ENCODE measurements at regions not wholly inside any gene's neighbourhood (a gene's known extent, or its start where the extent isn't known, plus 50 kb on each side); places are given as distances from the start of the nearest gene placed in this dataset.
A peak's percentile ranks its signal among the peaks of the same experiment; 100 is the strongest.

DNA sequence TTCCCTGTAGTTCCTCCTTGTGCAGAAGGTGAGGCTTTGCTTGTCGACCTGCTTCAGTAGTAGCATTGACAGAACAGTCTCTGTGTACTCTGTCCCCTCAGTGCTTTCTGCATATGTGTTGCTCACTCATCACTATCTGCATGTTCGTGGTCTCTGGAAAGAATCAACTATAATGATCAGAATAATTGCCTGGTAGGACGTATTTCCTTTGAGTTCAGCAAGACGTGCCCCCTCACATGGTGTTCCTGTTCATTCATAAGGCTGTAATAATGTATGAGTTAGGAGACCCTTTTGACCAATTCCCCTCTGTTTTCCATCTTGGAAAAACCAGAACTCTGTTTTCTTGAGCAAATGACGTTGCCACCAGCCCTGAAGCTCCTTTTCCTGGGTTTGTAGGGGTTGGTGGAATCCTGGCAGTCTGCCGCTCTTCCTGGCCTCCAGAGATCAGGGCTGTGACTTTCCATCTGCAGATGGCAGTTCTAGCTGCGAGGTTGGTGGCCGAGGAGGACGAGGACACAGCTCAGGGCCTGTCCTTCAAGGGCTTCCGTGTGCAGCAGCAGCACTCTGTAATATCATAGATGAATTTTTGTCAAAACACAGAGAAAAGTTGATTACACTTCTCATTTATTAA is 61.9 kb downstream of the EXOSC2 start:
- Histone ChIP-seq H3K9me3 (replicated peaks) (no peaks in the 10 kb centered on the region), H3K27ac (replicated peaks) (peak overlapping the region; percentile 42), H3K36me3 (no peaks in the 10 kb centered on the region), H3K4me1 (peaks cover 27% of the 10 kb centered on the region), H3K27me3 (ENCODE audit: low read depth) (no peaks in the 10 kb centered on the region), H3K4me3 (no peak overlapping the region)
- TF ChIP-seq, protein P1, sequence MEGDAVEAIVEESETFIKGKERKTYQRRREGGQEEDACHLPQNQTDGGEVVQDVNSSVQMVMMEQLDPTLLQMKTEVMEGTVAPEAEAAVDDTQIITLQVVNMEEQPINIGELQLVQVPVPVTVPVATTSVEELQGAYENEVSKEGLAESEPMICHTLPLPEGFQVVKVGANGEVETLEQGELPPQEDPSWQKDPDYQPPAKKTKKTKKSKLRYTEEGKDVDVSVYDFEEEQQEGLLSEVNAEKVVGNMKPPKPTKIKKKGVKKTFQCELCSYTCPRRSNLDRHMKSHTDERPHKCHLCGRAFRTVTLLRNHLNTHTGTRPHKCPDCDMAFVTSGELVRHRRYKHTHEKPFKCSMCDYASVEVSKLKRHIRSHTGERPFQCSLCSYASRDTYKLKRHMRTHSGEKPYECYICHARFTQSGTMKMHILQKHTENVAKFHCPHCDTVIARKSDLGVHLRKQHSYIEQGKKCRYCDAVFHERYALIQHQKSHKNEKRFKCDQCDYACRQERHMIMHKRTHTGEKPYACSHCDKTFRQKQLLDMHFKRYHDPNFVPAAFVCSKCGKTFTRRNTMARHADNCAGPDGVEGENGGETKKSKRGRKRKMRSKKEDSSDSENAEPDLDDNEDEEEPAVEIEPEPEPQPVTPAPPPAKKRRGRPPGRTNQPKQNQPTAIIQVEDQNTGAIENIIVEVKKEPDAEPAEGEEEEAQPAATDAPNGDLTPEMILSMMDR (IDR thresholded peaks at IDR 0.05; ENCODE audit: borderline replicate concordance) = no peak
- intact Hi-C loops (cut with micrococcal nuclease) = no loop called here
- DNase-seq = no peak

DNA sequence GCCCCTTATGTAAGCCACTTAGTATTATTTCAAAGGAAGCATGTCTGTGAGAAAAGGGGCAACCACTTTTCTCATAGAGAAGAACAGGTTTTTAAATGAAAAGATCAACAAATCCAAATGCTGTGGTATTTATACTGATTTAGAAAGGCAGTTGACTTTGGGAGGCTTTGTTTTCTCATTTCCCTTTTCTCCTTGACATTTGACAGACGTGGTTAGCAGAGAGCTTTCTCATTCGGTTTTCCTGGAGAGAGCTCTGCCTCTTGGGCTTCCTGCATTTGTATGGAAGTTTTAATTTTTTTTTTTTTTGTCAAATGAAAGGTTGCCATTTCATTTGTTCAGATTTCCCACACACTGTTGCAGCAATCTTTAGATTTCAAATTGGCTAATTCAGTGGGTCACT is 62.5 kb downstream of the EXOSC2 start:
- H3K9me3 ChIP-seq (replicated peaks) = no peaks in the 10 kb centered on the region
- peak overlapping the region; percentile 42 for H3K27ac ChIP-seq (replicated peaks)
- H3K4me3 ChIP-seq = no peak overlapping the region

DNA sequence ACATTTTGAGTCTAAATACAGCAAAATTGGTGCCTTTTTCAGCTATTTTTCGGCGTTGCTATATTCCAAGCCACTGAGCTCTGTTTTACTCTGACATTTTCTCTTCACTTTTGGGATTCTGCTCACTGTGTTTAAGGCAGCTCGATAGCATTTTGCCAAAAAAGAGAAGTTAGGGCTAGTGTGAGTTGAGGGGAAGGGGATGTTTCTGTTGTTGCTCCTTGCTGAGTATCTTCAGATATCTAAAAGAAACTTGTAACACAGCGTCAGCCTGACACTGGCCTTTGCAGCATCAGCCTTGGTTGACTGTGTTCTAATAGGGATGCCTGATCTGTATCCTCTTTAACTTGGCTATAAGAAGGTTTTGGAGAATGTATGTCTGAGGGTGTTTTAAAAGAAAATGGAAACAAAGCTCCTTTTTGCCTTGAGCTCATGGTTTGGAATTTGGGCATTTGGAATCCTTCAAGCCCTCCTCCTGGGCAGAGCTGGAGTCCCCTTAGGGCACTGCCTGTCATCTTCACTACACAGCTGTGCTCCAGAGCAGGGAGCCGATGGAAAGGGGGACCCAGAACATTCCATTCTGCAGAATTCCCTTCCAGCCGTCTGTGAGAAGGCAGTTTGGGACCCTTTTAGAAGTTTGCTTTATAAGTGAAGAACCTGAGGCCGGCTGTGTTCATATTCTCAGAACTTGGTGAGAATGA is 63.0 kb downstream of the EXOSC2 start:
- intact Hi-C loops (cut with micrococcal nuclease) = no loop called here
- H3K36me3 ChIP-seq = no peaks in the 10 kb centered on the region
- no peak for DNase-seq
- peak overlapping the region; percentile 42 for H3K27ac ChIP-seq (replicated peaks)
- H3K4me3 ChIP-seq = no peak overlapping the region
- peaks cover 27% of the 10 kb centered on the region for H3K4me1 ChIP-seq
- no peaks in the 10 kb centered on the region for H3K9me3 ChIP-seq (replicated peaks)
- TF ChIP-seq, protein P1 (IDR thresholded peaks at IDR 0.05; ENCODE audit: borderline replicate concordance) = no peak
- no peaks in the 10 kb centered on the region for H3K27me3 ChIP-seq (ENCODE audit: low read depth)

More for the DNA sequence above, 62.5 kb downstream of the EXOSC2 start:
- no peak for DNase-seq
- no peaks in the 10 kb centered on the region for H3K36me3 ChIP-seq
- H3K4me1 ChIP-seq = peaks cover 27% of the 10 kb centered on the region
- TF ChIP-seq, protein P1 (IDR thresholded peaks at IDR 0.05; ENCODE audit: borderline replicate concordance) = no peak
- intact Hi-C loops (cut with micrococcal nuclease) = no loop called here
- H3K27me3 ChIP-seq (ENCODE audit: low read depth) = no peaks in the 10 kb centered on the region

DNA sequence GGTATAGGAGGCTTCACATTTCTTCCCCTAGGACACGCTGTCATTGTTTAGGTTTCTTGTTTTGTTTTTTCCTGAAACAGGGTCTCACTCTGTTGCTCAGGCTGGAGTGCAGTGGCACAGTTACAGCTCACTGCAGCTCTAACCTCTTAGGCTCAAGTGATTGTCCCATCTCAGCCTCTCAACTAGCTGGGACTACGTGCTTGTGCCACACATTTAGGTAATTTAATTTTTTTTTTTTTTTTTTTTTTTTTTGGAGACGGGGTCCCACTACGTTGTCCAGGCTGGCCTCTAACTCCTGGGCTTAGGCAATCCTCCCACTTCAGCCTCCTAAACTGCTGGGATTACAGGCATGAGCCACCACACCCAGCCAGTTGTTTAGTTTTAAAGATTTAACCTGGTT is 66.2 kb downstream of the EXOSC2 start:
- no peaks in the 10 kb centered on the region for H3K9me3 ChIP-seq (replicated peaks)
- intact Hi-C loops (cut with micrococcal nuclease) = loop anchor here (10.0 kb wide), 1 partner anchor 45 kb away; no protein-coding TSS in a partner anchor
- peaks cover 40% of the 10 kb centered on the region for H3K4me1 ChIP-seq
- no peak overlapping the region for H3K4me3 ChIP-seq
- no peak for DNase-seq
- no peaks in the 10 kb centered on the region for H3K27me3 ChIP-seq (ENCODE audit: low read depth)
- no peak overlapping the region for H3K27ac ChIP-seq (replicated peaks)
- TF ChIP-seq, protein P1 (IDR thresholded peaks at IDR 0.05; ENCODE audit: borderline replicate concordance) = no peak
- no peaks in the 10 kb centered on the region for H3K36me3 ChIP-seq

DNA sequence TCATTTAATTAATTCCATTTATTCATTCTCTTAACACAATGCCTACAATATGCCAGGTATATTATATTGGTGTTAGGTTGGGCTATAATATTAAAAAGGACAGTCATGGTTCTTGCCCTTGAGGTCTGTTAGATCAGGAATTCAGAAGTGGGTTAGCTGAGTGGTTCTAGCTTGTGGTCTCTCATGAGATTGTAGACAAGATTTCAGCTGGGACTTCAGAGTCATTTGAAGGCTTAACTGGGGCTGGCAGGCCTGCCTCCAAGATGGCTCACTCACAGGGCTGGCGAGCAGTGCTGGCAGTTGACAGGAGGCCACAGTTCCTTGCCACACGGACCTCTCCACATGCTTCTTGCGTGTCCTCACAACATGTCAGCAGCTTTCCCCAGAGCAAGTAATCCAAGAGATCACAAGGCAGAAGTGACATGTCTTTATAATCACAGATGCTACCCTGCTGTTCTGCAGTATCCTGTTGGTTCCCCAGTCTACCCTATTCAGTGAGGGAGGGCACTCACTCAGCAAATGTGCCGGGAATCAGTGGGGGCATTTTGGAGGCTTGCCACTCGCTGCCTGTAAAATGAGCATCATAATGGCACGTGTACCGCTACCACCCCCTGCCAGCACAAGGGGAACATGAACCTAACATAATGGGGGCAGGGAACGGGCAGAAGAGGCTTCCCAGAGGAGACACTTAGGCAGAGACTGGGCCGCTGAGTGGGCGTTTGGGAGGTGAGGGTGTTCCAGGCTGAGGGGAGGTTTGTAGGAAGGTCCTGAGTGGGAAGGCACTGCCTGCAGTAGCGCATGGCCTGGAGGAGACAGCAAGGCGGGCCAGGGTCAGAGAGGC is 70.0 kb downstream of the EXOSC2 start:
- intact Hi-C loops (cut with micrococcal nuclease) = loop anchor here (10.0 kb wide), 1 partner anchor 49 kb away; no protein-coding TSS in a partner anchor
- Histone ChIP-seq H3K27me3 (ENCODE audit: low read depth) (no peaks in the 10 kb centered on the region), H3K4me1 (peaks cover 48% of the 10 kb centered on the region)

More for the DNA sequence above, 70.0 kb downstream of the EXOSC2 start:
- no peak for DNase-seq
- Histone ChIP-seq H3K9me3 (replicated peaks) (no peaks in the 10 kb centered on the region), H3K4me3 (no peak overlapping the region), H3K36me3 (no peaks in the 10 kb centered on the region), H3K27ac (replicated peaks) (no peak overlapping the region)
- TF ChIP-seq, protein P1 (IDR thresholded peaks at IDR 0.05; ENCODE audit: borderline replicate concordance) = no peak

All from left ventricle myocardium inferior (tissue), 1 donor.